ENCODE measurements at regions not wholly inside any gene's neighbourhood (a gene's known extent, or its start where the extent isn't known, plus 50 kb on each side); places are given as distances from the start of the nearest gene placed in this dataset.
"Not testable (repeated sequence)": the region's sequence is repeated elsewhere in the genome, so short reads cannot be mapped to it uniquely, and the experiment has no call there.

GRCh38 chr20:6662309-6662708 lies 105.2 kb upstream of the BMP2 start:
- no peaks in the 10 kb centered on the region for H3K27me3 ChIP-seq (replicated peaks in 1 of 7)
- no peaks in the 10 kb centered on the region for H3K36me3 ChIP-seq
- 81 to 94% (median 92%) methylated on average over 1 of the region's 1 CpG for WGBS, 5 donors
- no peak overlapping the region for H3K4me3 ChIP-seq
- intact Hi-C loops (cut with DNase I; ENCODE audit: low total_unique reads), result no loop called here
- H3K27ac ChIP-seq, result peak overlapping the region in 4 of 8 donors; percentile 50 to 60 (median 55)
- no peak for DNase-seq
- TF ChIP-seq POLR2AphosphoS5 (IDR thresholded peaks at IDR 0.05) (no peak), POLR2A (IDR thresholded peaks at IDR 0.05) (no peak), CTCF (IDR thresholded peaks at IDR 0.05 in 8 of 11, conservative IDR thresholded peaks at IDR 0.05 in 3 of 11) (no peak)
- peaks cover 0 to 12% (median 6%) of the 10 kb centered on the region in 6 donors for H3K4me1 ChIP-seq
- peaks cover 0 to 12% (median 3%) of the 10 kb centered on the region in 8 donors for H3K9me3 ChIP-seq

DNA sequence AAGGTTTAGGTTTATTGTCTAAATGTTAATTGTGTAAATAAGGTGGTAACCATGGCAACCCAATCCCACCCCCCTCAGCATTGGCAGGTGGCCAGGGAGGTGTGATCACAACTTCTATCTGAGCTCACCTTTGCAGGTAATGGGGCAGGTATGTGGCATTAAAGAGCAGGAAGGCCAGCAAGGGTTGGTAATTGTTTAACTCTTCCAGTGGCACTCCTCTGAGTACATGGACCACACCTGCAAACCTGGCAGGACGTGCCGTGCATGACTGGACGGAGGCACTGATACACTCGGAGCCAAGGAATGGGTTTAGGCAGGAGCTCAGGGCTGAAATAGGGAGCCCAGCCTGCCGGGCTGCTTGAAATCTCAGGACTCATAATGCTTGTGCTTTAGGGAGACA lies 107.0 kb upstream of the BMP2 start:
- H3K9me3 ChIP-seq, result peaks cover 0 to 12% (median 3%) of the 10 kb centered on the region in 8 donors
- no peaks in the 10 kb centered on the region for H3K27me3 ChIP-seq (replicated peaks in 1 of 7)
- H3K27ac ChIP-seq, result no peak overlapping the region
- TF ChIP-seq POLR2A (IDR thresholded peaks at IDR 0.05) (no peak), POLR2AphosphoS5 (IDR thresholded peaks at IDR 0.05) (no peak), CTCF (IDR thresholded peaks at IDR 0.05 in 8 of 11, conservative IDR thresholded peaks at IDR 0.05 in 3 of 11) (no peak)
- intact Hi-C loops (cut with DNase I; ENCODE audit: low total_unique reads), result no loop called here
- no peaks in the 10 kb centered on the region for H3K36me3 ChIP-seq
- DNase-seq, result no peak
- WGBS, 5 donors, result 84 to 98% (median 94%) methylated on average over 5 of the region's 5 CpGs
- H3K4me3 ChIP-seq, result no peak overlapping the region
- peaks cover 0 to 12% (median 6%) of the 10 kb centered on the region in 6 donors for H3K4me1 ChIP-seq

GRCh38 chr20:6658909-6659308 lies 108.6 kb upstream of the BMP2 start:
- H3K27ac ChIP-seq; H3K27me3 ChIP-seq (replicated peaks in 1 of 7); H3K4me3 ChIP-seq; H3K36me3 ChIP-seq; intact Hi-C loops (cut with DNase I; ENCODE audit: low total_unique reads); H3K9me3 ChIP-seq; DNase-seq: not testable (repeated sequence)
- peaks cover 0 to 12% (median 6%) of the 10 kb centered on the region in 6 donors for H3K4me1 ChIP-seq
- 86 to 96% (median 92%) methylated on average over 8 of the region's 8 CpGs for WGBS, 5 donors

DNA sequence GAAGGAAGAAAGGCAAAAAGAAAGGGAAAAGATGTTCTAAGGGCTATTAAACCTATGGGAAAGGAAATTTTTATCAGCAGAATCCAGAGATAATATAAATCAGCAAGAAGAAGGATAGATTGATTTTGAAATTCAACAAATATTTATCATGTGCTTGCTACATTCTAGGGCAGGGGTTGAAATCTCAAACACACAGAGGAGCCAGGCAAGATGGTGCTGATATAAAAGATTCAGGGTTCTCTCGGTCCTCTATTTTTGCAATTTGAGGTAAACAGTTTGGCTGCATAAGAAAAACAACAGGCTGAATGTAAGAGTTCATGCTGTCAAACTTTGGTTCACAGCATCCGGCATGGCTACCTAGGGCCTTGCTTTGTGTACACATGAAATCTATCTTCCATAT lies 109.6 kb upstream of the BMP2 start:
- DNase-seq, result no peak
- no peaks in the 10 kb centered on the region for H3K27me3 ChIP-seq (replicated peaks in 1 of 7)
- WGBS, 5 donors, result 88 to 99% (median 92%) methylated on average over 2 of the region's 2 CpGs
- H3K4me1 ChIP-seq, result peaks cover 0 to 6% (median under 1%) of the 10 kb centered on the region in 6 donors
- peaks cover 0 to 9% (median 3%) of the 10 kb centered on the region in 8 donors for H3K9me3 ChIP-seq
- intact Hi-C loops (cut with DNase I; ENCODE audit: low total_unique reads), result no loop called here
- no peak for TF ChIP-seq POLR2A (IDR thresholded peaks at IDR 0.05)
- no peak for TF ChIP-seq CTCF (IDR thresholded peaks at IDR 0.05 in 8 of 11, conservative IDR thresholded peaks at IDR 0.05 in 3 of 11)
- TF ChIP-seq POLR2AphosphoS5 (IDR thresholded peaks at IDR 0.05), result no peak
- no peaks in the 10 kb centered on the region for H3K36me3 ChIP-seq
- no peak overlapping the region for H3K4me3 ChIP-seq
- H3K27ac ChIP-seq, result no peak overlapping the region

GRCh38 chr20:6657111-6657510 lies 110.4 kb upstream of the BMP2 start:
- no peak for DNase-seq
- H3K9me3 ChIP-seq, result peaks cover 0 to 9% (median 3%) of the 10 kb centered on the region in 8 donors
- no peak overlapping the region for H3K4me3 ChIP-seq
- no peaks in the 10 kb centered on the region for H3K36me3 ChIP-seq
- H3K27me3 ChIP-seq (replicated peaks in 1 of 7), result no peaks in the 10 kb centered on the region
- WGBS, 5 donors, result 86 to 95% (median 92%) methylated on average over 5 of the region's 5 CpGs
- TF ChIP-seq CTCF (IDR thresholded peaks at IDR 0.05 in 8 of 11, conservative IDR thresholded peaks at IDR 0.05 in 3 of 11) (no peak), POLR2A (IDR thresholded peaks at IDR 0.05) (no peak), POLR2AphosphoS5 (IDR thresholded peaks at IDR 0.05) (no peak)
- H3K4me1 ChIP-seq, result no peaks in the 10 kb centered on the region
- intact Hi-C loops (cut with DNase I; ENCODE audit: low total_unique reads), result no loop called here
- H3K27ac ChIP-seq, result no peak overlapping the region

Measured in spleen (tissue), 11 donors.